M059J (cell line): ENCODE measurements at regions not wholly inside any gene's neighbourhood (a gene's known extent, or its start where the extent isn't known, plus 50 kb on each side); places are given as distances from the start of the nearest gene placed in this dataset.

Experiments used
- DNase-seq: peaks from one replicate; pipeline ENCODE4 v3.0.0-alpha.2; 2012; ENCODE audit warnings: low read depth

GRCh38 chr13:76750126-76750525 lies 136.1 kb downstream of the KCTD12 start:
- DNase-seq = no peak

GRCh38 chr13:76745261-76746200 lies 140.7 kb downstream of the KCTD12 start:
- no peak for DNase-seq

GRCh38 chr13:76741624-76742023 lies 144.6 kb downstream of the KCTD12 start:
- no peak for DNase-seq

GRCh38 chr13:76741046-76741445 lies 145.2 kb downstream of the KCTD12 start:
- DNase-seq = no peak

GRCh38 chr13:76738616-76739015 lies 147.6 kb downstream of the KCTD12 start:
- DNase-seq = no peak

- no peak for DNase-seq
Measured at GRCh38 chr13:76737526-76737925, 148.7 kb downstream of the KCTD12 start.

GRCh38 chr13:76735641-76736040 lies 150.6 kb downstream of the KCTD12 start:
- no peak for DNase-seq

- no peak for DNase-seq
Measured at GRCh38 chr13:76733671-76734070, 152.5 kb downstream of the KCTD12 start.

GRCh38 chr13:76732367-76732766 lies 153.8 kb downstream of the KCTD12 start:
- no peak for DNase-seq

- DNase-seq = no peak
Measured at GRCh38 chr13:76730220-76730619, 156.0 kb downstream of the KCTD12 start.

GRCh38 chr13:76729691-76730090 lies 156.5 kb downstream of the KCTD12 start:
- DNase-seq = no peak

GRCh38 chr13:76725896-76726295 lies 160.3 kb downstream of the KCTD12 start:
- DNase-seq = no peak

GRCh38 chr13:76725211-76725610 lies 161.0 kb downstream of the KCTD12 start:
- DNase-seq = no peak

- no peak for DNase-seq
Measured at GRCh38 chr13:76724421-76724820, 161.8 kb downstream of the KCTD12 start.

GRCh38 chr13:76723551-76724232 lies 162.5 kb downstream of the KCTD12 start:
- DNase-seq = peak; percentile 53

GRCh38 chr13:76722782-76723181 lies 163.4 kb downstream of the KCTD12 start:
- no peak for DNase-seq

GRCh38 chr13:76720821-76721220 lies 165.4 kb downstream of the KCTD12 start:
- no peak for DNase-seq

GRCh38 chr13:76720416-76720815 lies 165.8 kb downstream of the KCTD12 start:
- DNase-seq = no peak

GRCh38 chr13:76719955-76720354 lies 166.2 kb downstream of the KCTD12 start:
- no peak for DNase-seq

GRCh38 chr13:76717092-76717491 lies 169.1 kb downstream of the KCTD12 start:
- DNase-seq = no peak

GRCh38 chr13:76715621-76716020 lies 170.6 kb downstream of the KCTD12 start:
- DNase-seq = no peak

- DNase-seq = no peak
Measured at GRCh38 chr13:76715075-76715474, 171.1 kb downstream of the KCTD12 start.

- no peak for DNase-seq
Measured at GRCh38 chr13:76713280-76713679, 172.9 kb downstream of the KCTD12 start.
